ENCODE measurements at regions not wholly inside any gene's neighbourhood (a gene's known extent, or its start where the extent isn't known, plus 50 kb on each side); places are given as distances from the start of the nearest gene placed in this dataset.
A peak's percentile ranks its signal among the peaks of the same experiment; 100 is the strongest.
"Not testable (repeated sequence)": the region's sequence is repeated elsewhere in the genome, so short reads cannot be mapped to it uniquely, and the experiment has no call there.

DNA sequence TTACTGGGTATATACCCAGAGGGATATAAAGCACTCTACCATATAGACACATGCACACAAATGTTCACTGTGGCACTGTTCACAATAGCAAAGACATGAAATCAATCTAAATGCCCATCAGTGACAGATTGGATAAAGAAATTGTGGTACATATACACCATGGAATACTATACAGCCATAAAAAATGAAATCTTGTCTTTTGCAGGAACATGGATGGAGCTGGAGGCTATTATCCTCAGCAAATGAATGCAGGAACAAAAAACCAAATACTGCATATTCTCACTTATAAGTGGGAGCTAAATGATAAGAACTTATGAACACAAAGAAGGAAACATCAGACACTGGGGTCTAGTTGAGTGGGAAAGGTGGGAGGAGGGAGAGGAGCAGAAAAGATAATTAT is 200.1 kb downstream of the LRRN1 start:
- H3K9me3 ChIP-seq; FAIRE-seq; H3K4me2 ChIP-seq; ATAC-seq; H3K4me1 ChIP-seq; CTCF ChIA-PET; H3K4me3 ChIP-seq; POLR2A ChIA-PET; DNase-seq (ENCODE audit: low read depth in 1 of 2, low spot score in 1 of 2); H3K27ac ChIP-seq: not testable (repeated sequence)

DNA sequence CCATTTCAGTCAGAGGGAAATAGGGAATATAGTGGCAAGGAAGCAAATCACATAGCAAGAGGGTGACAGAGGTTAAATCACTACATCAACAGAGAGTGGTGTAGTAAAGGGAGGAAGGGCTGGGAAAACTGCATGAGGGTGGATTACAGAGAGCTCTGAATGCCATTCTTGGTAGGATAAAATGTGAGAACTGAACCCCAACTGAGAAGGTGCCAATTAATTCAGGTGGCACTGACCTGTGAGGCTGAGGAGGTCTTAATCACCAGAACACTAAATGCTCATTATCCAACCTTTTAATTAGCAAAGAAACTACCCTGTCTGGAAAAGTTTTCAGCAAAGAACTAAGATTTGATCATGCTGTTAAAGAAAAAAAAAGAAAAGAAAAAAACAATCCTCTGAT is 202.7 kb downstream of the LRRN1 start:
- ATAC-seq (no peak), FAIRE-seq (no peak), DNase-seq (ENCODE audit: low read depth in 1 of 2, low spot score in 1 of 2) (no peak)
- no peak overlapping the region for H3K4me2 ChIP-seq
- no peak overlapping the region for H3K4me3 ChIP-seq
- no peak for TF ChIP-seq RNF2 (IDR thresholded peaks at IDR 0.05; ENCODE audit: borderline replicate concordance, low read depth)
- TF ChIP-seq, protein P1, sequence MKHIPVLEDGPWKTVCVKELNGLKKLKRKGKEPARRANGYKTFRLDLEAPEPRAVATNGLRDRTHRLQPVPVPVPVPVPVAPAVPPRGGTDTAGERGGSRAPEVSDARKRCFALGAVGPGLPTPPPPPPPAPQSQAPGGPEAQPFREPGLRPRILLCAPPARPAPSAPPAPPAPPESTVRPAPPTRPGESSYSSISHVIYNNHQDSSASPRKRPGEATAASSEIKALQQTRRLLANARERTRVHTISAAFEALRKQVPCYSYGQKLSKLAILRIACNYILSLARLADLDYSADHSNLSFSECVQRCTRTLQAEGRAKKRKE (CRISPR knock-in tag; IDR thresholded peaks at IDR 0.05; ENCODE audit: low read depth) = no peak
- no peak for TF ChIP-seq POLR2A (IDR thresholded peaks at IDR 0.05; ENCODE audit: low read length)
- TF ChIP-seq HOXA7 (CRISPR knock-in tag; IDR thresholded peaks at IDR 0.05) = no peak
- no peak for TF ChIP-seq NFE2L2 (conservative IDR thresholded peaks at IDR 0.05; ENCODE audit: low read length)
- no peak for TF ChIP-seq FOSB (CRISPR knock-in tag; IDR thresholded peaks at IDR 0.05)
- TF ChIP-seq RCOR1 (IDR thresholded peaks at IDR 0.05; ENCODE audit: low read depth, low read length) = no peak
- TF ChIP-seq ZFP36 (IDR thresholded peaks at IDR 0.05; ENCODE audit: borderline replicate concordance, partially characterized antibody) = no peak
- TF ChIP-seq CBX2 (IDR thresholded peaks at IDR 0.05; ENCODE audit: borderline replicate concordance, low read depth) = no peak
- TF ChIP-seq HDAC2 (IDR thresholded peaks at IDR 0.05) = no peak
- TF ChIP-seq RFX5 (IDR thresholded peaks at IDR 0.05) = no peak
- TF ChIP-seq HOXB13 (CRISPR knock-in tag; IDR thresholded peaks at IDR 0.05; ENCODE audit: low read depth) = no peak
- TF ChIP-seq RARB (CRISPR knock-in tag; IDR thresholded peaks at IDR 0.05) = no peak
- TF ChIP-seq CHD4 (IDR thresholded peaks at IDR 0.05; ENCODE audit: borderline replicate concordance) = no peak
- TF ChIP-seq ESRRA (IDR thresholded peaks at IDR 0.05; ENCODE audit: borderline replicate concordance, low read length) = no peak
- no peak for TF ChIP-seq ZC3H11A (IDR thresholded peaks at IDR 0.05)
- no peaks in the 10 kb centered on the region for H3K9me3 ChIP-seq
- H3K27ac ChIP-seq = no peak overlapping the region
- POLR2A ChIA-PET = no interaction called here
- no peaks in the 10 kb centered on the region for H3K4me1 ChIP-seq
- CTCF ChIA-PET = no interaction called here

DNA sequence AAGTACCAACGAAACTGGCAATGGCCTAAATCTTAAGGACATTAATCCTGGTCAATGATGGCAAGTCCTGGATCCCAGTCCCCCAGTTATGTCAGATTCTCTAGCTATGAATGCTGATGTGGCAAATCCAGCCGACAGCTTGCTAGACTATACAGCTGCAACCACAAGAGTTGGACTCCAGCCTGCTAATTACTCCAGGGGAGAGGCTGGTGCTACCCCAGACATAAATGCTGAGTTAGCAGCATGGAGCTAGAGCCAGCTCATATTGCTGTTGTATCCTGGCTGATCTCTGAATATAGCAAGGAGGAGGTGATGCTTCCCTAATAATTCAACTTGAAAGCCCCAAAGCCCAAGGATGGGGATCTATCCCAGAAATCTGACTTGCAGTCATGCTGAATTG is 207.1 kb downstream of the LRRN1 start:
- Histone ChIP-seq H3K9me3 (no peaks in the 10 kb centered on the region), H3K4me2 (no peak overlapping the region), H3K4me1 (no peaks in the 10 kb centered on the region), H3K27ac (no peak overlapping the region), H3K4me3 (no peak overlapping the region)
- DNase-seq (ENCODE audit: low read depth in 1 of 2, low spot score in 1 of 2) (no peak), FAIRE-seq (no peak), ATAC-seq (no peak)
- CTCF ChIA-PET = interaction anchor here (1.8 kb wide), 1 partner anchor 15 kb away, joined by 4 read pairs; no protein-coding TSS in a partner anchor
- POLR2A ChIA-PET = no interaction called here
- WGBS (ENCODE audit: missing lambda C conversion rate) = 0% methylated on average over 2 of the region's 2 CpGs
- peak; percentile 73 for TF ChIP-seq MAFK (IDR thresholded peaks at IDR 0.05; ENCODE audit: partially characterized antibody)
- TF ChIP-seq SMC3 (IDR thresholded peaks at IDR 0.05) = no peak

DNA sequence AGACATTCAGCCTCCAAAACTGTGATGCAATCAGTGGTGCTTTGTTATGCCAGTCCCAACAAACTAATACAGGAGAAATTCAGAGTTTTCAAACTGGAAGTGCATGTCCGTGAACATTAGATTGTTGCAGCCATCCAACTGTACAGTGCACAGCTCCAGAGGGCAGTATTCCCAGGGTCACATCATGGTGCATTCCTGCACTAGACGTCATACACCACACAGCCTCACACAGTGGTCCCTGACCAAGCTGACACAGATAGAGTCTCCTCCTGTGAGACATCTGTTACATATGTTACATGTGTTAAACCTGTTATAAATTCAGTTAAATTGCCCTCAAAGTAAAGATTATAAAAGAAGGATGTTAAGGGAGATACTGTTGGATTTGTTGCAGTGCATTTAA is 209.0 kb downstream of the LRRN1 start:
- no peaks in the 10 kb centered on the region for H3K9me3 ChIP-seq
- H3K27ac ChIP-seq = no peak overlapping the region
- no peak overlapping the region for H3K4me3 ChIP-seq
- no peak overlapping the region for H3K4me2 ChIP-seq
- no peak for DNase-seq (ENCODE audit: low read depth in 1 of 2, low spot score in 1 of 2)
- ATAC-seq = no peak
- no peak for FAIRE-seq
- CTCF ChIA-PET = no interaction called here
- H3K4me1 ChIP-seq = no peaks in the 10 kb centered on the region
- TF ChIP-seq NFE2L2 (conservative IDR thresholded peaks at IDR 0.05; ENCODE audit: low read length) = no peak
- TF ChIP-seq, protein P2, sequence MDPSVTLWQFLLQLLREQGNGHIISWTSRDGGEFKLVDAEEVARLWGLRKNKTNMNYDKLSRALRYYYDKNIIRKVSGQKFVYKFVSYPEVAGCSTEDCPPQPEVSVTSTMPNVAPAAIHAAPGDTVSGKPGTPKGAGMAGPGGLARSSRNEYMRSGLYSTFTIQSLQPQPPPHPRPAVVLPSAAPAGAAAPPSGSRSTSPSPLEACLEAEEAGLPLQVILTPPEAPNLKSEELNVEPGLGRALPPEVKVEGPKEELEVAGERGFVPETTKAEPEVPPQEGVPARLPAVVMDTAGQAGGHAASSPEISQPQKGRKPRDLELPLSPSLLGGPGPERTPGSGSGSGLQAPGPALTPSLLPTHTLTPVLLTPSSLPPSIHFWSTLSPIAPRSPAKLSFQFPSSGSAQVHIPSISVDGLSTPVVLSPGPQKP (IDR thresholded peaks at IDR 0.05; ENCODE audit: low read depth, low read length) = no peak
- TF ChIP-seq EHMT2 (IDR thresholded peaks at IDR 0.05; ENCODE audit: low read depth) = no peak
- TF ChIP-seq MAZ (IDR thresholded peaks at IDR 0.05; ENCODE audit: borderline replicate concordance, low read depth, low read length) = no peak
- TF ChIP-seq, protein P3, sequence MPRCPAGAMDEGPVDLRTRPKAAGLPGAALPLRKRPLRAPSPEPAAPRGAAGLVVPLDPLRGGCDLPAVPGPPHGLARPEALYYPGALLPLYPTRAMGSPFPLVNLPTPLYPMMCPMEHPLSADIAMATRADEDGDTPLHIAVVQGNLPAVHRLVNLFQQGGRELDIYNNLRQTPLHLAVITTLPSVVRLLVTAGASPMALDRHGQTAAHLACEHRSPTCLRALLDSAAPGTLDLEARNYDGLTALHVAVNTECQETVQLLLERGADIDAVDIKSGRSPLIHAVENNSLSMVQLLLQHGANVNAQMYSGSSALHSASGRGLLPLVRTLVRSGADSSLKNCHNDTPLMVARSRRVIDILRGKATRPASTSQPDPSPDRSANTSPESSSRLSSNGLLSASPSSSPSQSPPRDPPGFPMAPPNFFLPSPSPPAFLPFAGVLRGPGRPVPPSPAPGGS (IDR thresholded peaks at IDR 0.05) = no peak
- no peak for TF ChIP-seq FOSB (CRISPR knock-in tag; IDR thresholded peaks at IDR 0.05)
- no peak for TF ChIP-seq RFX5 (IDR thresholded peaks at IDR 0.05)
- POLR2A ChIA-PET = no interaction called here
- 11% methylated on average over 2 of the region's 2 CpGs for WGBS (ENCODE audit: missing lambda C conversion rate)

All from A549 (cell line).